ENCODE measurements at regions not wholly inside any gene's neighbourhood (a gene's known extent, or its start where the extent isn't known, plus 50 kb on each side); places are given as distances from the start of the nearest gene placed in this dataset.

GRCh38 chr19:30171138-30171635 lies 201.0 kb upstream of the ZNF536 start:
- no peak for DNase-seq (ENCODE audit: low spot score)
- TF ChIP-seq CTCF (IDR thresholded peaks at IDR 0.05): no peak
- no peak overlapping the region for H3K27ac ChIP-seq
- H3K4me3 ChIP-seq: no peak overlapping the region

GRCh38 chr19:30171795-30172612 lies 200.2 kb upstream of the ZNF536 start:
- Histone ChIP-seq H3K4me3 (no peak overlapping the region), H3K27ac (no peak overlapping the region)
- no peak for DNase-seq (ENCODE audit: low spot score)
- TF ChIP-seq CTCF (IDR thresholded peaks at IDR 0.05): no peak

GRCh38 chr19:30172613-30173242 lies 199.5 kb upstream of the ZNF536 start:
- Histone ChIP-seq H3K4me3 (no peak overlapping the region), H3K27ac (no peak overlapping the region)
- DNase-seq (ENCODE audit: low spot score): no peak
- no peak for TF ChIP-seq CTCF (IDR thresholded peaks at IDR 0.05)

- TF ChIP-seq CTCF (IDR thresholded peaks at IDR 0.05): no peak
These were observed 198.4 kb upstream of the ZNF536 start for GRCh38 chr19:30173593-30174356.

GRCh38 chr19:30174357-30174645 lies 197.9 kb upstream of the ZNF536 start:
- H3K27ac ChIP-seq: no peak overlapping the region
- no peak overlapping the region for H3K4me3 ChIP-seq
- no peak for TF ChIP-seq CTCF (IDR thresholded peaks at IDR 0.05)
- no peak for DNase-seq (ENCODE audit: low spot score)

More at GRCh38 chr19:30173593-30174356, 198.4 kb upstream of the ZNF536 start:
- Histone ChIP-seq H3K4me3 (no peak overlapping the region), H3K27ac (no peak overlapping the region)
- no peak for DNase-seq (ENCODE audit: low spot score)

GRCh38 chr19:30174791-30175190 lies 197.4 kb upstream of the ZNF536 start:
- no peak for TF ChIP-seq CTCF (IDR thresholded peaks at IDR 0.05)
- Histone ChIP-seq H3K4me3 (no peak overlapping the region), H3K27ac (no peak overlapping the region)
- no peak for DNase-seq (ENCODE audit: low spot score)
